ENCODE measurements at regions not wholly inside any gene's neighbourhood (a gene's known extent, or its start where the extent isn't known, plus 50 kb on each side); places are given as distances from the start of the nearest gene placed in this dataset.

DNA sequence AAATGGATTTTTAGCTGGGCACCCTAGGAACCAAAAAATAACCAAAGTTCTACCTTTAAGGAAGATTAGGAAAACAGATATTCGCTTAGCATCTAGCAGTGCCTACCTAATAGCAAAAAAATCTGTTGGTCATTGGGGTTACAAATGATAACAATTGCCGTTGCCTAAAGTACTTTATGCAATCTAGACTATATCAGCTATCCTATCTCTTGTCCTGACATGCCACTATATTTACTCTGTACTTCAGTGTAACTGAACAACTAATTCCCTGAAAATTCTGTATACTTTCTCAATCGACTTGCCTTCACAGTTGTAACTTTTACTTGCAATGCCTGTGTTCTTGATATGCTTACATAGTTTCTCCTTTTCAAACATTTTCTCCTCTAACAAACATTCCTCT lies 282.9 kb upstream of the PCDH7 start:
- TF ChIP-seq POLR2A (IDR thresholded peaks at IDR 0.05; ENCODE audit: insufficient read depth in 1 of 2, low read depth in 2 of 2, low read length in 2 of 2) (no peak), ZNF703 (CRISPR knock-in tag; IDR thresholded peaks at IDR 0.05; ENCODE audit: borderline replicate concordance) (no peak), NONO (IDR thresholded peaks at IDR 0.05) (no peak), NONO (CRISPR knock-in tag; conservative IDR thresholded peaks at IDR 0.05) (no peak), ZNF326 (CRISPR knock-in tag; IDR thresholded peaks at IDR 0.05; ENCODE audit: borderline replicate concordance) (no peak), JUNB (CRISPR knock-in tag; IDR thresholded peaks at IDR 0.05; ENCODE audit: borderline replicate concordance) (no peak), CAMTA2 (CRISPR knock-in tag; IDR thresholded peaks at IDR 0.05; ENCODE audit: borderline replicate concordance) (no peak), SMAD3 (CRISPR knock-in tag; IDR thresholded peaks at IDR 0.05) (no peak), TAF1 (CRISPR knock-in tag; IDR thresholded peaks at IDR 0.05) (no peak)
- TF ChIP-seq, protein P1, sequence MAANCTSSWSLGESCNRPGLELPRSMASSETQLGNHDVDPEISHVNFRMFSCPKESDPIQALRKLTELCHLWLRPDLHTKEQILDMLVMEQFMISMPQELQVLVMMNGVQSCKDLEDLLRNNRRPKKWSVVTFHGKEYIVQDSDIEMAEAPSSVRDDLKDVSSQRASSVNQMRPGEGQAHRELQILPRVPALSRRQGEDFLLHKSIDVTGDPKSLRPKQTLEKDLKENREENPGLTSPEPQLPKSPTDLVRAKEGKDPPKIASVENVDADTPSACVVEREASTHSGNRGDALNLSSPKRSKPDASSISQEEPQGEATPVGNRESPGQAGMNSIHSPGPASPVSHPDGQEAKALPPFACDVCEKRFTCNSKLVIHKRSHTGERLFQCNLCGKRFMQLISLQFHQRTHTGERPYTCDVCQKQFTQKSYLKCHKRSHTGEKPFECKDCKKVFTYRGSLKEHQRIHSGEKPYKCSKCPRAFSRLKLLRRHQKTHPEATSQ (CRISPR knock-in tag; IDR thresholded peaks at IDR 0.05; ENCODE audit: borderline replicate concordance): no peak
- TF ChIP-seq, protein P2, sequence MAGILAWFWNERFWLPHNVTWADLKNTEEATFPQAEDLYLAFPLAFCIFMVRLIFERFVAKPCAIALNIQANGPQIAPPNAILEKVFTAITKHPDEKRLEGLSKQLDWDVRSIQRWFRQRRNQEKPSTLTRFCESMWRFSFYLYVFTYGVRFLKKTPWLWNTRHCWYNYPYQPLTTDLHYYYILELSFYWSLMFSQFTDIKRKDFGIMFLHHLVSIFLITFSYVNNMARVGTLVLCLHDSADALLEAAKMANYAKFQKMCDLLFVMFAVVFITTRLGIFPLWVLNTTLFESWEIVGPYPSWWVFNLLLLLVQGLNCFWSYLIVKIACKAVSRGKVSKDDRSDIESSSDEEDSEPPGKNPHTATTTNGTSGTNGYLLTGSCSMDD (CRISPR knock-in tag; IDR thresholded peaks at IDR 0.05): no peak
